Lower lobe of right lung (tissue), 2 donors: ENCODE measurements at regions not wholly inside any gene's neighbourhood (a gene's known extent, or its start where the extent isn't known, plus 50 kb on each side); places are given as distances from the start of the nearest gene placed in this dataset.

Source experiments
- ATAC-seq, 2 donors: fragments of 200-7000 bp; cut with Tn5 transposase; one replicate each; pipeline ENCODE4 v1.9.1; 2020 to 2022; ENCODE audit warnings: mild to moderate bottlenecking in 2 of 2, moderate library complexity in 2 of 2
- DNase-seq: peaks from one replicate; pipeline ENCODE4 v3.0.0-alpha.2; 2020
- H3K27ac ChIP-seq: fragments of 200-600 bp; one replicate; pipeline ENCODE4 v1.8.0; 2022
- H3K27me3 ChIP-seq: fragments of 200-600 bp; one replicate; pipeline ENCODE4 v1.8.0; 2022; ENCODE audit warnings: low read depth
- H3K36me3 ChIP-seq: fragments of 200-600 bp; one replicate; pipeline ENCODE4 v1.8.0; 2022; ENCODE audit warnings: mild to moderate bottlenecking
- H3K4me1 ChIP-seq: fragments of 200-600 bp; one replicate; pipeline ENCODE4 v1.8.0; 2022
- H3K4me3 ChIP-seq: fragments of 200-600 bp; one replicate; pipeline ENCODE4 v1.8.0; 2022; ENCODE audit warnings: mild to moderate bottlenecking
- H3K9me3 ChIP-seq: fragments of 200-600 bp; one replicate; pipeline ENCODE4 v1.8.0; 2022
- CTCF ChIP-seq: fragments of 200-600 bp; IDR thresholded peaks from one replicate; pipeline ENCODE4 v1.8.0; 2022; ENCODE audit warnings: antibody characterized with exemption, mild to moderate bottlenecking
- intact Hi-C: fragments of 100-400 bp; cut with DNase I; formaldehyde crosslinking; loops from one replicate; pipeline ENCODE4 v1.11.0; 2022
- donor health status: DM: no; HTN: yes; CAD: no; lungs with severe emphysema.

DNA sequence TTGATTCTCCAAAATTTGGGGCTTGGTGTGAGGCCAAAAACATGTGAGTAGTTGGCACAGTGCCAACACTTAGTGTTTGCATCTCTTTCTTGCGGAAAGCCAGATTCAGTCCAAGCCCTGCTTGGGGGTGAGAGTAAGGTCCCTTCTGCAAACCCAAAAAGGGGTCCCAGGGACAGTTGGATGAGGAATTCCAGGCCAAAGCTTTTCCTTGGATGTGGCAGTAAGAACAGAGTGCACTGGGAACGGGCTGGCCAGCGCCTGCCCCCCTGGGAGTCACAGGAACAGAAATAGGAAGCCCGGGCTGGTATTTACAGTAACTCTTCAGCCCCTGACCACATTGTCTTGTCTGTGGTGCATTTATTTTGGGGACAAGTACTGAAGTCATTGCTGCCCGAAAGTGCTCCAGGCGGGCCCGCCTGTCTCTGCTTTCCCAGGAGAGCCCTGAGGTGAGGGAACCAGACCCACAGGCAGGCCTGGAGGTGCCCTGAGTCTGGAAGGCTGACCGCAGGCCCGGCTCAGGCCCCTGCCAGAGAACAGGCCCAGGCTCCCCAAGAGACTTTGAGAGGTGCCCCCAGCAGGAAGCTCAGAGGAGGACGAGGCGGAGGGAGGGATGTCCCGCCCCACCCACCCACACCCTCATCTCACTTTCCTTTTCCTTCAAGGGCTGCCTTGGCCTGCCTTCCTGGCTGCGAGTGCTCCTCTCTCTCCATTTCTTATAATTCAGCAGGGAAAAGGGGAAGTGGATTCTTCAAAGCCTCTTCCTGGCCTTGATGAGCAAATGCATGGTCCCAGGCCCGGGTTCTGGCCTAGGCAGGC lies 218.4 kb downstream of the MAFB start:
- no peaks in the 10 kb centered on the region for H3K36me3 ChIP-seq
- TF ChIP-seq CTCF, result no peak
- H3K4me3 ChIP-seq, result no peak overlapping the region
- peaks cover 22% of the 10 kb centered on the region for H3K4me1 ChIP-seq
- H3K27ac ChIP-seq, result peak overlapping the region; percentile 54
- intact Hi-C loops, result no loop called here
- H3K27me3 ChIP-seq, result peaks cover 3% of the 10 kb centered on the region
- H3K9me3 ChIP-seq, result no peaks in the 10 kb centered on the region
- peak; percentile 48 for DNase-seq
- ATAC-seq, result peak in 1 of 2 donors; percentile 28

DNA sequence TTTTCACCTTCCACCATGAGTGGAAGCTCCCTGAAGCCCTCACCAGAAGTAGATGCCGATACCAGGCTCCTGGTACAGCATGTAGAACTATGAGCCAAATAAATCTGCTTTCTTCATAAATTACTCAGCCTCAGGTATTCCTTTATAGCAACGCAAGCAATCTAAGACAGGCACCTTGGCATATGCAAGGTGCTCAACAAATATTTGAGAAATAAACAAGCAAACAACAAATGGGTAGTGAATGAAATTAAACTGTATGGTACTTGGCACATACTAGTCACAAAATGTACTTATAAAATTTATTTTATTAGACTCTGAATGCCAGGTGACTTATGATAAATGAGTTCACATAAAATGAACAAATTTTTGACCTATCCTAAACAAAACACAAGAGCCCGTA lies 220.3 kb downstream of the MAFB start:
- intact Hi-C loops, result no loop called here
- Histone ChIP-seq H3K36me3 (no peaks in the 10 kb centered on the region), H3K27ac (no peak overlapping the region), H3K27me3 (no peaks in the 10 kb centered on the region), H3K4me1 (peaks cover 24% of the 10 kb centered on the region), H3K9me3 (no peaks in the 10 kb centered on the region), H3K4me3 (no peak overlapping the region)
- TF ChIP-seq CTCF, result no peak
- ATAC-seq (no peak), DNase-seq (no peak)

DNA sequence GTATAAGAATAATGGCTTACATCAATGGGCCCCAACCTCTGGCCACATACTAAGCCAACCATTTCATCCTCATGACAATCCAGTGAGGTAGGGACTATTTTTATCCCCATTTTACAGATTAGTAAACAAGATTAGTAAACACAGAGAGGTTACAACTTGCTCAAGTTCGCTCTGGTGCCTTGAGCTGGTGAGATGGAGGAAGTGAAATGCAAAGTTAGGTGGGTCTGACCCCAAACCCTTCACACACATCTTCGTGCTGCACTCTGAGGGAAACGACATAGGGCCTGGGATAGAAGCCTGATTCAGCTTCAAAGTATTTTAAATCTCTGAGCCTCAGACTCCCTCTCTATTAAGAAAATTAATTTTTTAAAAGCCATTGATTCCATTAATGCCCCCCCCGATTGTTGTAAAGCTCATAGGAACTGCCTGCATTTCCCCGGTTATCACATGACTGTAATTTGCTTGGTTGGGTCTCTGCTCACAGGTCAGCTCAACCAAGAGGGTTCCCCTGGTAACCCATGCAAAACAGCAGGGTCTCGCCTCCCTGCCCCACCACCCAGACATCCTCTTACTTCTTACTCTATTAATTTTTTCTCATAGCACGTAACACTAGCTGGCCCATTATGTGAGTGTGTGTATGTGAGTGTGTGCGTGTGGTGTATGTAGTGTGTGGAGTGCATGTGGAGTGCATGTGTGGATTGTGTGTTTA lies 221.2 kb downstream of the MAFB start:
- Histone ChIP-seq H3K9me3 (no peaks in the 10 kb centered on the region), H3K27me3 (no peaks in the 10 kb centered on the region), H3K4me3 (no peak overlapping the region), H3K4me1 (peaks cover 33% of the 10 kb centered on the region), H3K36me3 (no peaks in the 10 kb centered on the region), H3K27ac (no peak overlapping the region)
- no peak for ATAC-seq
- intact Hi-C loops, result no loop called here
- no peak for TF ChIP-seq CTCF
- DNase-seq, result no peak

DNA sequence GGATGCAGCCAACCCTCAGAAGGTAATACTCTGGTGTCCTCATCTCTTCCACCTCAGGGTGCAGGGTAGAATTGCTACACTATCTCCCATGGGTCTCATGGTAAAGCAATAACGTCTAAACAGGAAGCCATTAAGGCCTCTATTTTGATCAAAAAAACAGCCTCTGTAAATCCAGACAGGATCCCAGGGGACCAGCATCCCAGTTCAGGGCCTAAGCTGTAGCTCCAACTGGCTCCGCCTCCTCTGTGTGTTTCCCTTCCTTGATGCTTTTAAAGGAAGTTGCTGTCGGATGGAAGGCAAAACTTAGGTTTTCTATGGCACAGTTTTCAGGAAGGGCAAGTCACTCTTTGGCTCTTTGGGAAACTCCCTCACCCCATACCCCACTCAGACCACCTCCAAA lies 222.0 kb downstream of the MAFB start:
- no peak for ATAC-seq
- no peak for DNase-seq
- no peak for TF ChIP-seq CTCF
- intact Hi-C loops, result no loop called here
- Histone ChIP-seq H3K27me3 (no peaks in the 10 kb centered on the region), H3K4me1 (peaks cover 36% of the 10 kb centered on the region), H3K4me3 (no peak overlapping the region), H3K9me3 (no peaks in the 10 kb centered on the region), H3K27ac (no peak overlapping the region), H3K36me3 (no peaks in the 10 kb centered on the region)

GRCh38 chr20:40464731-40465208 lies 224.3 kb downstream of the MAFB start:
- no peaks in the 10 kb centered on the region for H3K9me3 ChIP-seq
- no peak for TF ChIP-seq CTCF
- H3K27me3 ChIP-seq, result no peaks in the 10 kb centered on the region
- H3K36me3 ChIP-seq, result no peaks in the 10 kb centered on the region
- intact Hi-C loops, result no loop called here
- H3K4me3 ChIP-seq, result no peak overlapping the region
- no peak overlapping the region for H3K27ac ChIP-seq
- ATAC-seq (peak; percentile 57 to 59), DNase-seq (no peak)
- H3K4me1 ChIP-seq, result peaks cover 20% of the 10 kb centered on the region
